ACHN (cell line): ENCODE measurements at regions not wholly inside any gene's neighbourhood (a gene's known extent, or its start where the extent isn't known, plus 50 kb on each side); places are given as distances from the start of the nearest gene placed in this dataset.
A peak's percentile ranks its signal among the peaks of the same experiment; 100 is the strongest.
"Not testable (repeated sequence)": the region's sequence is repeated elsewhere in the genome, so short reads cannot be mapped to it uniquely, and the experiment has no call there.

Experiments used
- DNase-seq: peaks from one replicate; pipeline ENCODE4 v3.0.0-alpha.2; 2015
- in situ Hi-C: cut with HindIII; loops from 2 replicates; pipeline ENCODE4 v1.10.0; 2017; ENCODE audit warnings: low sequenced_read_pairs, low pct_ligation_motif_present, low pct_unique_long_range_greater_than_20kb

DNA sequence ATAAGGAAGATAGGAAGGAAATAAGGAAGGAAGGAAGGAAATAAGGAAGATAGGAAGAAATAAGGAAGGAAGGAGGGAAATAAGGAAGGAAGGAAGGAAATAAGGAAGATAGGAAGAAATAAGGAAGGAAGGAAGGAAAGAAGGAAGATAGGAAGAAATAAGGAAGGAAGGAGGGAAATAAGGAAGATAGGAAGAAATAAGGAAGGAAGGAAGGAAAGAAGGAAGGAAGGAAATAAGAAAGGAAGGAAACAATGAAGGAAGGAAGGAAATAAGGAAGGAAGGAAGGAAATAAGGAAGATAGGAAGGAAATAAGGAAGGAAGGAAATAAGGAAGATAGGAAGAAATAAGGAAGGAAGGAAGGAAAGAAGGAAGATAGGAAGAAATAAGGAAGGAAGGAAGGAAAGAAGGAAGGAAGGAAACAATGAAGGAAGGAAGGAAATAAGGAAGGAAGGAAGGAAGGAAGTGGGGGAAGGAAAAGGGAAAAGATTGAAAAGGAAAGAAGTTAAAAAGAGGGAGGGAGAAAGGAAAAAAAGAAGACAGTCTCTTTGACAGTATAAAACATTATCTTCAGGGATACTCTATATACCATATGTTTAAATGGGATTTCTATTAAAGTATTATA, 227.1 kb downstream of the SP3 start:
- DNase-seq, in situ Hi-C loops: not testable (repeated sequence)

DNA sequence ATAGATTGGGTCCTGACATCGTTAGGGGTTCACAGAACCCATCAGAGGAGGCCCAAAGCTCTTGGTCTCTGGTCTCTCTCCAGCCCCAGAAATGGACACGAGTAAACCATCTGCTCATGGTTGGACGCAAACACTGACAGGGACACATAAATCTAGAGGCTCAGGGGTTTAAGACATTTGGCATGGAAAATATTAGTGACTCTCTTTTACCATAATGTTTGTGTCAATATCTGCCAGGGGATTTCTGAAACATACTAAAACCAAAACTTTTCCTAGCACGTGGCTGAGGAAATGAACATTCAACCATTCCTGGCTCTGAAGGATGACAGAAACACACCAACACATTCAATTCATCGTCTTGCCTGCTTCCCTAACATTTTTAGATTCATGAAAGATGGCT, 226.2 kb downstream of the SP3 start:
- no peak for DNase-seq
- in situ Hi-C loops: no loop called here

DNA sequence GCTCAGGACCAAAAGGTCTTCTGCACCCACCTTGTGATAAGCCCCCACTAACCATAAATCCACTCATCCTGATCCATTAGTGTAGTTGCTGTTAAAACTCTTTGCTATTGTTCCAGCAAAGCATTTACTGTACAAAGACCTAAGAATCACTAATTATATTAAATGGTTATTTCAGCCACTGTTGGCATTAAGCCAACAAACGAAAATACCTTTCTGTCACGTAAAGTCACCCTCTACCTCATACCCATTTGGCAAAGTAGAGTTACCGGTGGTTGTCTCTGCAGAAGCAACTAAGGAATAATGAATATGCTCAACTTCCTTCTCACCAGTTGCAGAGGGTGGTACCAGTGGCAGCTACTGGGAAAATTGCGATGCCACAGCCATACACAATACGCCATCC, 224.5 kb downstream of the SP3 start:
- DNase-seq: no peak
- in situ Hi-C loops: no loop called here

DNA sequence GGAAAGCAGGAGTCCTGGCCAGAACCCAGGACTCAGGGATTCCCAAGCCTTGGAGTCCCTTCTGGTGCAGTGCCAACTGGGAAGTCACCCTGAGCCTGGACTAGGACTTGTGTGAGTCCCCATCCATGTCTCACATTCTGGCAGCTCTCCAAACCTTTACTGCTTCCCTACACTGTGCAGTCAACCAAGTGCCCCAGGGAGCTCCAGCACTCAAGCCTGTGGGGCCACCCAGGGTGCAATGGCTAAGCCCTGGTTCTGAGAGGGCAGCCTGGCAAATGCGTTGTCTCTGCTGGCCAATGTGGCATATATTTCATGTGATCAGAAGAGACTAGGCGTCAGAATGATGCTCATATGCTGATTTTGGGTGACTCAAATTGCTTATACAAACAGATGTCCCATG, 223.4 kb downstream of the SP3 start:
- peak; percentile 18 for DNase-seq
- in situ Hi-C loops: no loop called here

DNA sequence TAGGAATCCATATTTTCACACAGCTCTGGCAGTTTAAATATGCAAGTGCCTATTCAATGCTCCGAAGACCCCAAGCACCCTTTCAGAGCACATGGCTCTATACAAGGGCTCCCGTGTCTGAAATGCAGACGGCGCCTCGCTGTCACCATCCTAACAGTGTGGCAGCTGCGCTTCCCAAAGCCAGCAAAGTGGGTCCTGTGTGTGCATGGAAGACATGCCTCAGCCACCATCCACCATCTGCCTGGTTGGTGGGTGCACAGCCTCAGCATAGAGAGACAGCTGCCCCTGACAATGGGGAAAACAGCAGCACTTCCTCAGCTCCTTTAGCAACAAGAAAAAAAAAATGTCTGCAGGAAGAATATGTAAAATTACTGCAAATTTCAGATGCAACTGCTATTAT, 218.1 kb downstream of the SP3 start:
- in situ Hi-C loops: no loop called here
- DNase-seq: no peak

DNA sequence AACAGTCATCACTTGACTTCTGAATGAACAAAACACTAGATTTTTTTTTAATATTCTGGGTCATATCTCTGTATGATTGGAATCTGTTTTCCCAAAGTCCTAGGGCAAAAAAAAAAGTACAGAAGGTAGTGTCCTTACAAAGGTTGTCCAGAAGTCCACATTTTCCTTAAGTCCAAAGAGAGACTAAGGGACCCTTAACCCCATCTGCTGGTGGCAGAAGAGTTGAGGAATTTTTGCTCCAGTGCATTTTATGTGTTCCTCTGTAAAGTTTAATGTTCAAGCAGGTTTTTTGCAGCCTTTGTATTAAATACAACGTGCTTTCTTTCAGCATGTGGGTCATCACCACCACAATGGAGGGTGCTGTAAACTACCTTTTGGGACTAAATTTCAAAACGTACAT, 215.9 kb downstream of the SP3 start:
- in situ Hi-C loops: no loop called here
- peak; percentile 60 for DNase-seq

DNA sequence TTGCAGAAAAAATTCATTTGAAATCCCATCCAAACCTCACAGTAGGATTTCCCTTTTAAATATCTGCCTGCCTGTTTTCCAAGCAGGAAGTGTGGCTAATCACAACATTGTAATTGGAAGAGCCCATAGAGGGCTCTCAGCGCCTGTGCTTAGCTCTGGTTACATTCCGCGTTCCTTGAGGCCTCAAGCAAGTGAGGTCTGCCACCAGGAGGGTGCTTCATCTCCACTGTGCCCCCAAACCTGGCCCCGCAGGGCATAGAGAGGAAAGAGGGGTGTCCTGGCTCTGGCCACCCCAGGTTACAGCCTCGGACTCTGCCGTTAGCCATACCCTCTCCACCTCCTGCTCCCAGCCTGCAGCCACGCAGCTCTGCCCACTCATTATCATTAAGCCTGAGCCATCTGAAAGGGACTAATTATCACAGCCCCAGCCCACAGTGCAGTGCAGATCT, 214.8 kb downstream of the SP3 start:
- in situ Hi-C loops: no loop called here
- DNase-seq: no peak

DNA sequence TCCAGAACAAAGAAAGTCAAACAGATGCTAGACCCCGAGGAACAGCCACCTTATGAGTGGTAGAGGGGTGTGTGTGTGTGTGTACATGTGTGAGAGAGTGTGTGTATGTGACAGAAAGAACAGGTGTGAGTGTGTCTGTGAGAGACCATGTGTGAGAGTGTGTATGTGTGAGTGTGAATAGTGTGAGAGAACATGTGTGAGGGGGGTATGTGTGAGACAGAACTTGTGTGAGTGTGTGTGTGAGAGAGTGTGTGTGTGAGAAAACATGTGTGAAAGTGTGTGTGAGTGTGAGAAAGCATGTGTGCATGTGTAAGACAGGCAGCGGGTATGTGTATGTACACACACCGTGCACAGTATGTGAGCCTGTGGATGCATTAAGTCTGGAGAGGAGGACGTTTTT, 214.3 kb downstream of the SP3 start:
- DNase-seq: no peak
- in situ Hi-C loops: no loop called here

DNA sequence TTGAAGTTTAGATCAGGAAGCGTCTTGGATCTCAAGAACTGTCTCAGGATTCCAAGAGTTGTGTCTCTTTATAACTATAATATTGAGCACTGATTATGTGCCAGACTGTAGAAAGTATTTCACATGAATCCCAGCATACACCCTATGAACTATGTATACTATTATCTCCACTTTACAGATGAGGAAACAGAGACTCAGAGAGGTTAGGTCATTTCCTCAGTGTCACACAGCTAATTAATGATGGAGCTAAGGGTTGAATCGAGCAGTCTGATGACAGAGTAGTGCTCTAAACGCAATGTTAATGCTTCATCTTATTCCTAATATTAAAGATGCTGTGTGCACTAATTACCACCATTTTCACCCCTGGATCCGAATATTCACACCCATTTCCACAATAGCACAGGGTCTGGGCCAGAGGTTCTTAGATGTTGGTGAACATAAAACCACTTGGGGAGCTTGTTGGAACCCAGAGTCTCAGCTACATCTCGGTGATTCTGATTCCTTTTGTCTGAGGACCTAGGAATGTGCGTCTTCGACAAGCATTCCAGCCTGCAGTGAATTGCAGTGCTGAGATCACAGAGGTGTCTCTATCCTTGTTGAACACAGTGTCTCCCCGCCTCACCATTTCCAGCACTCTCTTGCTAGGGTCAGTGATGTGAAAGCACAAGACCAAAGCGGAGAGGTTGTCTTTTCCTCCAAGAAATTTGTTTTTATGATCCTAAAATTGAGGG, 213.8 kb downstream of the SP3 start:
- in situ Hi-C loops: no loop called here
- DNase-seq: no peak

DNA sequence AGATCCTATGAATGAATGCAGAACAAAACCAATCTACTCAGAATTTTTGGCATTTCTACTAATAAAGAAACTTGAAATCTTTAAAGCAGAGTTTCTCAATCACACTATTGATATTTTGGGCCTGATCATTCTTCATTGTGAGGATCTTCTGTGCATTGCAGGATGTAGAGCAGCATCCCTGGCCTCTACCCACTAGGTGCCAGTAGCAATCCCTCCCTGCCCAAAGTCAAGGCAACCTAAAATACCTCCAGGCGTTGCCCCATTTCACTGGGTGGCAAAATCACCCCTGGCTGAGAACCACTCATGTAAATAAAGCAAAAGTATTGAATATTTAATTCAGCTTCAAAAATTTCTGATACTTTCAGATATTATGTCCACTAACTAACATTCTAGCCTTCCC, 213.0 kb downstream of the SP3 start:
- peak; percentile 25 for DNase-seq
- in situ Hi-C loops: no loop called here

DNA sequence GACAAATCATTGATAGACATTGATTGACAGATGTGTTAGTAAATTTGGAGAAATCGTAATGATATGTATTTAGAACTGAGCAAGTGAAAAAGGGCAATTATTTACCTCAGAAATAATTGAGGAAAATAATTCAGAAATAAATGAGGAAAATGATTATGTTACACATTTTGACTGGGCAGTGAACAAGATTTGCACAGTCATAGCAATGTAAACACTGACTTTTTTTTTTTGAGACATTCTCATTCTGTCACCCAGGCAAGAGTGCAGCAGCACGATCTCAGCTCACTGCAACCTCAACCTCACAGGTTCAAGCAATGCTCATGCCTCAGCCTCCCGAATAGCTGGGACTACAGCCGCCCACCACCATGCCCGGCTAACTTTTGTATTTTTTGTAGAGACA, 211.7 kb downstream of the SP3 start:
- in situ Hi-C loops: no loop called here
- no peak for DNase-seq

DNA sequence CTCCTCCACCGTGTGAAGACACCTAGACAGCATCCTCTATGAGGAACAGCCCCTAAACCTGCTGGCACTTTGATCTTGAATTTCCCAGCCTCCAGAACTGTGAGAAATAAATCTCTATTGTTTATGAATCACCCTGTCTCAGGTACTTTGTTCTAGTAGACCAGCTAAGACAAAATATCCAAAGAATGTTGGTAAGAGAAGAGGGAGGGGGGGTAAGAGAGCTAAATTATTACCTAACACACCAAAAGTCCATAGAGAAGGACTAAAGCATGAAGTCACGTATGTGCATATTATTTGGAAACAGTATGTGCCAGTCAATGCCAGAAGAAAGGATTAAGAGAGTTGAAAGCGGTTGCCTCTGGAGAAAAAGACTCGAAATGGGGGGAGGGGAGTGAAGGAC, 211.0 kb downstream of the SP3 start:
- in situ Hi-C loops: no loop called here
- DNase-seq: no peak

DNA sequence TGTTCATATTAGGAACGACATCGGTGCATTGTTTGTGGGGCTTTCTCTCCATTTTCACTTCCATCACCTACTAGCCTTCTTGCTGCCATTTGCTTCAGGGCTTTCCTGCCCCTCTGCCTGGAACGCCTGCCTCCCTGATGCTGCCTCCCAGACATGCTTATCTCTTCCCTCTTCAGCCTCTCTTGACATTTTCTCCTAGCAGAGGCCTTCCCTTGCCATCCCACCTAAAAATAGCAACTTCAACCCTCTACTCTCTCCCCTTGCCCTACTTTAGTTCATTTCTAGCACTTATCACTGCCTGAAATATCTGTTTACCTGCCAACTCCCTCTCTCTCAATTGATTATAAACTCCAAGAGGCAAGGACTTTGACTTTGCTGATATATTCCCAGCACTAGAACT, 210.3 kb downstream of the SP3 start:
- in situ Hi-C loops: no loop called here
- no peak for DNase-seq

DNA sequence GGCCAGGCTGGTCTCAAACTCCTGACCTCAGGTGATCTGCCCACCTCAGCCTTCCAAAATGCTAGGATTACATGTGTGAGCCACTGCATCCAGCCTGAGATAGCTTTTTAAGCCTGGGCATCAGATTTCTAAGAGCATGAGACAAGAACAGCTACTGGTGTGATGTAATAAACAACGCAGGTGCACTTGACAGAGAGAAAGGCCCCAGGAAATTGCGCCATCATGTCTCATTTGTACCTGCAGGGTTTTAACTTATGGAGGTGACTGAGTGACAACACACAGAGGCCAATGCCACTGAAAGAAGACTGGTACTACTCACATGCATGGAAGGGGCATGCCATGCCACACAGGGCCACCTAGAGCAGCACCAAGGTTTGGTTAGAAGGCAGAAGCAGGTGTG, 209.4 kb downstream of the SP3 start:
- in situ Hi-C loops: no loop called here
- no peak for DNase-seq

DNA sequence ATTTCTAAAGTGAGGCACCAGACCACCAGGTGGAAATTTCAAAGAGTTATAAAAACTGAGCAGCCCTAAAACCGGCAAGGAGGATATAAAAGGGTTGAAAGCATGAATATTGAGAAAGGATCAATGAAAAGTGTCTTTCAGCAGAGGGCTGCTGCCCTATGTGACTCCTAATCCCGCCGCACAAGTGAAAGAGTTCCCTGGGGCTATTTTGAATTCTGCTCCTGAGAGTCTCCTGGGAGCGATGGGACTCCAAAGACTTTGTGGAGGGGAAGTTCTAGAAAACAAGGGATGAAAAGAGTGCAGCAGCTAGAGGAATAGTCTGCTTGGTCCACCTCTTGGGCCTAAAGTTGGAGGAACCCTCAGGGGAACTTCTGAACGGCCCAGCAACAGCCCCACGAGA, 205.2 kb downstream of the SP3 start:
- in situ Hi-C loops: no loop called here
- no peak for DNase-seq

DNA sequence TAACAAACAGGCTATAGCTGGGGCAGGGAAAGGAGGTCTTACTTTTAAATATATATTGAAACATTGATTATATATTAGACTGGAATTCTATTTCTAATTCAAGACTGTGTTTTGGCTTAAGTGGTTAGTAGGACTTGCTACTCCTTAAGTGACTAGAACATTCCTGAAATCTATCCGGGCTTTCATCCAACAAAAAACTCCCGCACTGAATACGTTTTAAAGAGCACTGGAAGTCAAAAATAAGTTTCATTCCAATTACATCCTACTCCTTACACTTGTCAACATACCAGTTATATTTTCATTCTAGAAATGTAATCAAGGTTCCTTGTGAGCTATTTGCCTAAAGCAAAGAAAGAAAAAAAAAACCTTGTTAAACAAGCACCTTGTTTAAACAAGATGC, 204.6 kb downstream of the SP3 start:
- in situ Hi-C loops: no loop called here
- no peak for DNase-seq

DNA sequence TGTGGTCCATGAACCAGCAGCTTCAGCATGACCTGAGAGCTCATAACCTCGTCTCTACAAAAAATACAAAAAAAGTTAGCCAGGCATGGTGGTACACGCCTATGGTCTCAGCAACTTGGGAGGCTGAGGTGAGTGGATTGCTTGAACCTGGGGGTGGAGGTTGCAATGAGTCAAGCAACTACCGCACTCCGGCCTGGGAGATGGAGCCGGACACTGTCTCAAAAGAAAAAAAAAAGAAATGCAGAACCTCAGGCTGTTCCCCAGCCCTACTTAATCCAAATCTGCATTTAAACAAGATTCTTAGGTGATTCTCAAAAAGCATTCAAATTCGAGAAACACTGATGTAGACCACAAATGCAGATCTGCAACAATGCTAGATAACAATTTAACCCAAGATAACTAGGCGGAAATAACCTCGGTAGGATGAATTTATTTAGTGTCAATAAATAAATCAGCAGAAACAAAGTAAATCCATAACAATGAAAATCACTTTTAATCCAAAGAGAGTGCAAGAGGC, 203.5 kb downstream of the SP3 start:
- no peak for DNase-seq
- in situ Hi-C loops: no loop called here

DNA sequence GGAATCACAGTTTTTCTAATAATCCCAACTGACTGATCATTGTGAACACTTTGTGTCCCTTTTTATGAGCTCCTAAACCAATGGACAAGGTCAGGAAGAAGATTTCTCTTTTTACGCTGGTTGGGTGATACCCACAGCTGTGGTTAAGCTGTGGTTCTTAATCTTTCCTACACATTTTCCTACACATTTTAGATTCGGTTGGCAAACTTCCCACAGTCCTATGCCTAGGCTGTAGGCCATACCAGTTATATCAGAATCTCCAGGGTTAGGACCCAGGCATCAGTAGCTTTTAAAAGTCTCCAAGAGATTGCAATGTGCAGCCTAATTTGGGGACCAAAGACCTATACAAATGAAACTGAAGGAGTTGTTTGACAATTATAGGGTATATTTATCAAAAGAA, 203.0 kb downstream of the SP3 start:
- in situ Hi-C loops: no loop called here
- no peak for DNase-seq

DNA sequence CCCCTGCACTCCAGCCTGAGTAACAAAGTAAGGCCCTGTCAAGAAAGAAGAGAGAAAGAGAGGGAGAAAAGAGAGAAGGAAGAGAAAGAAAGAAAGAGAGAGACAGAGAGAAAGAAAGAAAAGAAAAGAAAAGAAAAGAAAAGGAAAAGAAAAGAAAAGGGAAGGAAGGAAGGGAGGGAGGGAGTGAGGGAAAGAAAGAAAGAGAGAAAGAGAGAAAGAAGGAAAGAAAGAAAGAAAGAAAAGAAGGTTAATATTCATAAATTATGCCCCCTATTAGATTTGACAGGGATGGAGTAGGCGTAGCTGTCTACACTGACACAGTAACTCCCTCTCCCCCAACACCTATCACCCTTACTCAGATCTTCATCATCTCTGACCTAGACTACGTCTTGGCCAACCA, 202.3 kb downstream of the SP3 start:
- in situ Hi-C loops: no loop called here
- no peak for DNase-seq

DNA sequence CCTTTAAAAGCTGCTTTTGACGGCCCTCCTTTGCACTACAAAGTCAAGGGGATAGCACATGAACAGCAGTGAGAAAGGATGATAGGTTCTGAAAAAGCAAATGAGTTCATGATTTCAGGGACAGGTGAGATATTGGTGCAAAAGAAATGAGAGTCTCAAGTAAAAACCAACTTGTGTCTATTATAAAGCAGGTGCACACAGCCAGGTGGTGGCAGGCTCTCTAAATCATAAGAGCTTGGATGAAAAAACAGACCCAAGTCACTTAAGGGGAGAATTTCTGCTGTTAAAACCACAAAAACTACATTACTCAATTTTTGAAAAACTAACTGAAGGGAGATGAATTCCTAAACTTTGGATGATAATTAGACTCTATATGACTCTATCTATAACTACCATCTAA, 201.5 kb downstream of the SP3 start:
- DNase-seq: no peak
- in situ Hi-C loops: no loop called here
